Osteoblast (primary cell): ENCODE measurements at regions not wholly inside any gene's neighbourhood (a gene's known extent, or its start where the extent isn't known, plus 50 kb on each side); places are given as distances from the start of the nearest gene placed in this dataset.

Source experiments
- DNase-seq: peaks from one replicate; pipeline ENCODE4 v3.0.0; 2011; ENCODE audit warnings: low spot score, mixed read lengths; ENCODE audit not compliant: insufficient read length; ENCODE audit errors: missing footprints
- H2AFZ ChIP-seq: 2 replicates; pipeline ENCODE4 v1.6.0; 2011; ENCODE audit warnings: mild to moderate bottlenecking, low read length
- H3K27ac ChIP-seq: 2 replicates; pipeline ENCODE4 v1.5.1; 2011; ENCODE audit warnings: mild to moderate bottlenecking, low read depth, low read length, moderate library complexity
- H3K27me3 ChIP-seq: 2 replicates; pipeline ENCODE4 v1.6.0; 2012; ENCODE audit warnings: mild to moderate bottlenecking, control low read depth, inconsistent platforms, low read length, moderate library complexity; ENCODE audit not compliant: insufficient read depth
- H3K36me3 ChIP-seq: 2 replicates; pipeline ENCODE4 v1.5.1; 2011; ENCODE audit warnings: mild to moderate bottlenecking, low read length, control low read depth, moderate library complexity; ENCODE audit not compliant: insufficient read depth
- H3K4me1 ChIP-seq: 2 replicates; pipeline ENCODE4 v1.5.1; 2011; ENCODE audit warnings: mild to moderate bottlenecking, low read length, control low read depth, moderate library complexity; ENCODE audit not compliant: insufficient read depth
- H3K4me2 ChIP-seq: 2 replicates; pipeline ENCODE4 v1.6.0; 2011; ENCODE audit warnings: mild to moderate bottlenecking, low read length; ENCODE audit not compliant: insufficient read depth
- H3K4me3 ChIP-seq: fragments of 200-600 bp; sonication (generic); 3 replicates; pipeline ENCODE4 v1.5.1; 2012; ENCODE audit warnings: mild to moderate bottlenecking, low read length, inconsistent platforms; ENCODE audit not compliant: insufficient read depth
- H3K79me2 ChIP-seq: 2 replicates; pipeline ENCODE4 v1.6.0; 2012; ENCODE audit warnings: mild to moderate bottlenecking, low read length, control low read depth, inconsistent platforms; ENCODE audit not compliant: insufficient read depth
- H3K9me3 ChIP-seq: 2 replicates; pipeline ENCODE4 v1.5.1; 2011; ENCODE audit warnings: low read depth, low read length, control low read depth
- H4K20me1 ChIP-seq: 2 replicates; pipeline ENCODE4 v1.6.0; 2012; ENCODE audit warnings: mild to moderate bottlenecking, low read length, control low read depth; ENCODE audit not compliant: insufficient read depth
- CTCF ChIP-seq: IDR thresholded peaks from 2 replicates; pipeline ENCODE4 v1.5.1; 2011; ENCODE audit warnings: mild to moderate bottlenecking, low read depth, low read length, moderate library complexity; ENCODE audit errors: extremely low read depth

- Histone ChIP-seq H3K36me3 (no peaks in the 10 kb centered on the region), H3K27ac (no peak overlapping the region), H3K79me2 (no peaks in the 10 kb centered on the region), H2AFZ (no peak overlapping the region), H3K4me1 (no peaks in the 10 kb centered on the region), H3K27me3 (no peaks in the 10 kb centered on the region), H3K4me2 (no peak overlapping the region), H4K20me1 (no peaks in the 10 kb centered on the region), H3K4me3 (no peak overlapping the region), H3K9me3 (no peaks in the 10 kb centered on the region)
- no peak for DNase-seq
- TF ChIP-seq CTCF: no peak
Observed at GRCh38 chr3:164748626-164749025, 329.7 kb downstream of the SI start.

GRCh38 chr3:164741869-164742268 is 336.4 kb downstream of the SI start:
- H3K4me2 ChIP-seq: no peak overlapping the region
- H3K36me3 ChIP-seq: no peaks in the 10 kb centered on the region
- no peaks in the 10 kb centered on the region for H3K79me2 ChIP-seq
- H3K4me1 ChIP-seq: no peaks in the 10 kb centered on the region
- peaks cover 4% of the 10 kb centered on the region for H3K9me3 ChIP-seq
- no peak overlapping the region for H3K27ac ChIP-seq
- no peak for DNase-seq
- no peak overlapping the region for H2AFZ ChIP-seq
- no peak for TF ChIP-seq CTCF
- no peak overlapping the region for H3K4me3 ChIP-seq
- no peaks in the 10 kb centered on the region for H4K20me1 ChIP-seq
- no peaks in the 10 kb centered on the region for H3K27me3 ChIP-seq

GRCh38 chr3:164737174-164737573 is 341.1 kb downstream of the SI start:
- no peaks in the 10 kb centered on the region for H3K4me1 ChIP-seq
- no peak overlapping the region for H3K27ac ChIP-seq
- no peak for TF ChIP-seq CTCF
- H4K20me1 ChIP-seq: no peaks in the 10 kb centered on the region
- peaks cover 4% of the 10 kb centered on the region for H3K9me3 ChIP-seq
- no peaks in the 10 kb centered on the region for H3K27me3 ChIP-seq
- no peak overlapping the region for H3K4me3 ChIP-seq
- H3K4me2 ChIP-seq: no peak overlapping the region
- H3K79me2 ChIP-seq: no peaks in the 10 kb centered on the region
- H2AFZ ChIP-seq: no peak overlapping the region
- DNase-seq: no peak
- H3K36me3 ChIP-seq: no peaks in the 10 kb centered on the region

GRCh38 chr3:164732166-164732565 is 346.1 kb downstream of the SI start:
- H3K27me3 ChIP-seq: no peaks in the 10 kb centered on the region
- no peak overlapping the region for H3K4me2 ChIP-seq
- H3K27ac ChIP-seq: no peak overlapping the region
- H3K79me2 ChIP-seq: no peaks in the 10 kb centered on the region
- no peak overlapping the region for H2AFZ ChIP-seq
- no peak for DNase-seq
- H3K4me3 ChIP-seq: no peak overlapping the region
- H3K4me1 ChIP-seq: no peaks in the 10 kb centered on the region
- no peak for TF ChIP-seq CTCF
- no peaks in the 10 kb centered on the region for H4K20me1 ChIP-seq
- H3K36me3 ChIP-seq: no peaks in the 10 kb centered on the region
- H3K9me3 ChIP-seq: no peaks in the 10 kb centered on the region
